ENCODE measurements at regions not wholly inside any gene's neighbourhood (a gene's known extent, or its start where the extent isn't known, plus 50 kb on each side); places are given as distances from the start of the nearest gene placed in this dataset.
"Not testable (repeated sequence)": the region's sequence is repeated elsewhere in the genome, so short reads cannot be mapped to it uniquely, and the experiment has no call there.

- in situ Hi-C loops (cut with MboI; ENCODE audit: low pct_ligation_motif_present in 1 of 4, low pct_unique_long_range_greater_than_20kb in 1 of 4, low sequenced_read_pairs in 3 of 4) (no loop called here), intact Hi-C loops (cut with DNase I; ENCODE audit: low total_unique reads) (no loop called here)
- 75% methylated on average over 3 of the region's 3 CpGs; no CpG with 5 or more reads in 1 of the 2 donors for WGBS, 2 donors (ENCODE audit: low coverage in 1 of 2)
- H3K36me3 ChIP-seq = no peaks in the 10 kb centered on the region
- no peak for DNase-seq
- TF ChIP-seq CTCF (IDR thresholded peaks at IDR 0.05) (no peak), POLR2A (IDR thresholded peaks at IDR 0.05) (no peak), EP300 (IDR thresholded peaks at IDR 0.05; ENCODE audit: low read depth) (no peak), POLR2AphosphoS5 (IDR thresholded peaks at IDR 0.05) (no peak)
- no peak overlapping the region for H3K4me3 ChIP-seq
- H3K27me3 ChIP-seq = no peaks in the 10 kb centered on the region
- H3K4me1 ChIP-seq = no peaks in the 10 kb centered on the region
- H3K27ac ChIP-seq = no peak overlapping the region
- H3K9me3 ChIP-seq = no peaks in the 10 kb centered on the region
Observed at GRCh38 chr6:78533426-78533825, 333.9 kb upstream of the IRAK1BP1 start.

GRCh38 chr6:78533876-78534275 lies 333.5 kb upstream of the IRAK1BP1 start:
- in situ Hi-C loops (cut with MboI; ENCODE audit: low pct_ligation_motif_present in 1 of 4, low pct_unique_long_range_greater_than_20kb in 1 of 4, low sequenced_read_pairs in 3 of 4) = no loop called here
- TF ChIP-seq POLR2A (IDR thresholded peaks at IDR 0.05) (no peak), POLR2AphosphoS5 (IDR thresholded peaks at IDR 0.05) (no peak), CTCF (IDR thresholded peaks at IDR 0.05) (no peak), EP300 (IDR thresholded peaks at IDR 0.05; ENCODE audit: low read depth) (no peak)
- H3K36me3 ChIP-seq = no peaks in the 10 kb centered on the region
- no peaks in the 10 kb centered on the region for H3K27me3 ChIP-seq
- DNase-seq = no peak
- intact Hi-C loops (cut with DNase I; ENCODE audit: low total_unique reads) = no loop called here
- no peak overlapping the region for H3K27ac ChIP-seq
- no peak overlapping the region for H3K4me3 ChIP-seq
- no peaks in the 10 kb centered on the region for H3K4me1 ChIP-seq
- no peaks in the 10 kb centered on the region for H3K9me3 ChIP-seq

- TF ChIP-seq CTCF (IDR thresholded peaks at IDR 0.05) = no peak
- no peak for TF ChIP-seq EP300 (IDR thresholded peaks at IDR 0.05; ENCODE audit: low read depth)
- no peak for TF ChIP-seq POLR2AphosphoS5 (IDR thresholded peaks at IDR 0.05)
- TF ChIP-seq POLR2A (IDR thresholded peaks at IDR 0.05) = no peak
- no peaks in the 10 kb centered on the region for H3K4me1 ChIP-seq
- H3K4me3 ChIP-seq = no peak overlapping the region
Observed at GRCh38 chr6:78538002-78538401, 329.3 kb upstream of the IRAK1BP1 start.

GRCh38 chr6:78547636-78548035 lies 319.7 kb upstream of the IRAK1BP1 start:
- intact Hi-C loops (cut with DNase I; ENCODE audit: low total_unique reads); H3K4me3 ChIP-seq; DNase-seq; in situ Hi-C loops (cut with MboI; ENCODE audit: low pct_ligation_motif_present in 1 of 4, low pct_unique_long_range_greater_than_20kb in 1 of 4, low sequenced_read_pairs in 3 of 4); H3K27ac ChIP-seq; H3K9me3 ChIP-seq; H3K36me3 ChIP-seq; H3K27me3 ChIP-seq; H3K4me1 ChIP-seq: not testable (repeated sequence)
- WGBS, 2 donors (ENCODE audit: low coverage in 1 of 2) = 79 to 91% methylated on average over 3 of the region's 3 CpGs

More at GRCh38 chr6:78538002-78538401, 329.3 kb upstream of the IRAK1BP1 start:
- in situ Hi-C loops (cut with MboI; ENCODE audit: low pct_ligation_motif_present in 1 of 4, low pct_unique_long_range_greater_than_20kb in 1 of 4, low sequenced_read_pairs in 3 of 4) (no loop called here), intact Hi-C loops (cut with DNase I; ENCODE audit: low total_unique reads) (no loop called here)
- Histone ChIP-seq H3K27ac (no peak overlapping the region), H3K36me3 (no peaks in the 10 kb centered on the region), H3K9me3 (no peaks in the 10 kb centered on the region), H3K27me3 (no peaks in the 10 kb centered on the region)
- WGBS, 2 donors (ENCODE audit: low coverage in 1 of 2) = 71 to 81% methylated on average over 2 of the region's 2 CpGs
- no peak for DNase-seq

- H3K27ac ChIP-seq = no peak overlapping the region
- no peak for DNase-seq
- no peaks in the 10 kb centered on the region for H3K27me3 ChIP-seq
- no peaks in the 10 kb centered on the region for H3K4me1 ChIP-seq
- no peak overlapping the region for H3K4me3 ChIP-seq
- no peaks in the 10 kb centered on the region for H3K36me3 ChIP-seq
- WGBS, 2 donors (ENCODE audit: low coverage in 1 of 2) = 82 to 88% methylated on average over 2 of the region's 2 CpGs
- peaks cover 4 to 14% of the 10 kb centered on the region in 2 donors for H3K9me3 ChIP-seq
- in situ Hi-C loops (cut with MboI; ENCODE audit: low pct_ligation_motif_present in 1 of 4, low pct_unique_long_range_greater_than_20kb in 1 of 4, low sequenced_read_pairs in 3 of 4) = no loop called here
- intact Hi-C loops (cut with DNase I; ENCODE audit: low total_unique reads) = no loop called here
- TF ChIP-seq EP300 (IDR thresholded peaks at IDR 0.05; ENCODE audit: low read depth) (no peak), POLR2AphosphoS5 (IDR thresholded peaks at IDR 0.05) (no peak), POLR2A (IDR thresholded peaks at IDR 0.05) (no peak), CTCF (IDR thresholded peaks at IDR 0.05) (no peak)
Observed at GRCh38 chr6:78551361-78551760, 316.0 kb upstream of the IRAK1BP1 start.

All from transverse colon (tissue), 4 donors.